Caco-2 (cell line): ENCODE measurements at regions not wholly inside any gene's neighbourhood (a gene's known extent, or its start where the extent isn't known, plus 50 kb on each side); places are given as distances from the start of the nearest gene placed in this dataset.

Experiments
- BruUV-seq: library from RNA; stranded (reverse); fragments of 400-500 nt; replicated peaks from 2 replicates; lab custom pipeline; 2021; lab: Mats Ljungman, UMichigan
- CTCF ChIA-PET: fragments of 300-600 bp; sonication (Branson Sonifier 250); formaldehyde crosslinking; loops from one replicate; lab custom pipeline; 2022; ENCODE audit warnings: antibody characterized with exemption; lab: Charles Lee
- POLR2A ChIA-PET: fragments of 300-600 bp; sonication (Branson Sonifier 250); formaldehyde crosslinking; loops from one replicate; lab custom pipeline; 2022; ENCODE audit warnings: antibody characterized with exemption; lab: Charles Lee
- DNase-seq, 2 experiments: peaks; one replicate each; pipeline versions ENCODE4 v3.0.0 to v3.0.0-alpha.2; 2020 to 2022
- H3K27me3 ChIP-seq: replicated peaks from 2 replicates; pipeline ENCODE4 v1.6.0; 2011; ENCODE audit warnings: low read length; ENCODE audit not compliant: control insufficient read depth, insufficient read depth
- H3K36me3 ChIP-seq: 2 replicates; pipeline ENCODE4 v1.5.1; 2011; ENCODE audit warnings: low read length; ENCODE audit not compliant: control insufficient read depth, insufficient read depth
- H3K4me1 ChIP-seq: fragments of 250-450 bp; sonication (Bioruptor Pico); 2 replicates; pipeline ENCODE4 v1.5.1; 2020; ENCODE audit warnings: mild to moderate bottlenecking
- H3K4me3 ChIP-seq: 2 replicates; pipeline ENCODE4 v1.5.1; 2011; ENCODE audit warnings: low read depth, mild to moderate bottlenecking, control low read depth, low read length
- H3K9me3 ChIP-seq: fragments of 250-450 bp; sonication (Bioruptor Pico); 2 replicates; pipeline ENCODE4 v1.5.1; 2020; ENCODE audit warnings: mild to moderate bottlenecking, moderate library complexity
- H3K27ac Mint-ChIP-seq: one replicate; pipeline ENCODE4 v1.8.0; 2022; ENCODE audit warnings: mixed read lengths; ENCODE audit not compliant: unreplicated experiment
- H3K27me3 Mint-ChIP-seq: one replicate; pipeline ENCODE4 v1.8.0; 2022; ENCODE audit warnings: mixed read lengths; ENCODE audit not compliant: insufficient read depth, unreplicated experiment
- H3K36me3 Mint-ChIP-seq: one replicate; pipeline ENCODE4 v1.8.0; 2022; ENCODE audit warnings: mild to moderate bottlenecking, mixed read lengths; ENCODE audit not compliant: insufficient read depth, unreplicated experiment
- H3K4me1 Mint-ChIP-seq: one replicate; pipeline ENCODE4 v1.8.0; 2022; ENCODE audit warnings: low read depth, mixed read lengths; ENCODE audit not compliant: unreplicated experiment
- H3K4me3 Mint-ChIP-seq: one replicate; pipeline ENCODE4 v1.8.0; 2022; ENCODE audit warnings: mild to moderate bottlenecking, moderate library complexity, mixed read lengths; ENCODE audit not compliant: unreplicated experiment
- H3K9me3 Mint-ChIP-seq: one replicate; pipeline ENCODE4 v1.8.0; 2022; ENCODE audit warnings: mixed read lengths; ENCODE audit not compliant: unreplicated experiment
- intact Hi-C: fragments of 100-400 bp; cut with micrococcal nuclease; formaldehyde crosslinking; loops from one replicate; pipeline ENCODE4 v1.10.0; 2022; ENCODE audit not compliant: unreplicated experiment
- TF ChIP-seq, protein P1 (sequence below), 2 experiments: fragments of 200-600 bp in 1 of 2; IDR thresholded peaks; 1 replicate in 1 of 2; 2 replicates in 1 of 2; pipeline versions ENCODE4 v1.5.1 to v1.8.0; 2011 to 2022; ENCODE audit warnings: antibody characterized with exemption in 1 of 2, control low read depth in 1 of 2, inconsistent platforms in 1 of 2, low read depth in 1 of 2, low read length in 1 of 2, mild to moderate bottlenecking in 1 of 2, moderate library complexity in 1 of 2; ENCODE audit not compliant: insufficient read depth in 1 of 2, severe bottlenecking in 1 of 2, unreplicated experiment in 1 of 2

DNA sequence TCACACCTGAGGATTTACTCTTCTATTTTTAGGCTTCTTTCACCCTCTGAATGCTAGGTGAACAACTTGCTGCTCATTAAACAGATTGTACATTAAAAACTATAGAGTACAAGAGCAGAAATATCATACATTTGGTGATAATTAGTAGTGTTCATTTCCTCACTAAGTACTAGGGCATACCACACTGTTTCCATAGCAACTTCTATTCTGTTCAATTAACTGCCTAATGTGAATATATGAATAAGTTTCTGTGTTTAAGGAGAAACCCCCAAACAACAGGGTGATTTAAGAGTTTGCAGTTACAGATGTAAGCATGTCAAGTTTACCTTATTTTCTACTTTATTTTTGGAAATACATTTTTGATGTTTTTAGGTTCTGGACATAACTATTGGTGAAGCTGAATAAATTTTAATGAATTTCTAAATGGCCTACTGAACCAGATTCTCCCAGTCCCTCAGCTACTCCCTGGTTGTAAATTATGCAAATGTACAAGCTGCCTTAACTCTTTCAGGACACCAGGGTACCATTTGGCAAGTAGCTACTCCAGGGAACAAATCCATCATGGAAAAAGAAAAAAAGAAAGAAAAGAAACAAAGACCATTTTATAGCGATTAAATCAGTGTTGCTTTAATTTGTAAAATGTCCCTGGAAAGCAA, 199.8 kb upstream of the NAV3 start:
- Mint-ChIP-seq H3K27ac (no peak overlapping the region), H3K27me3 (no peaks in the 10 kb centered on the region), H3K9me3 (no peaks in the 10 kb centered on the region), H3K36me3 (no peaks in the 10 kb centered on the region), H3K4me1 (no peaks in the 10 kb centered on the region), H3K4me3 (no peak overlapping the region)
- H3K9me3 ChIP-seq = no peaks in the 10 kb centered on the region
- H3K4me3 ChIP-seq = no peak overlapping the region
- TF ChIP-seq, protein P1, sequence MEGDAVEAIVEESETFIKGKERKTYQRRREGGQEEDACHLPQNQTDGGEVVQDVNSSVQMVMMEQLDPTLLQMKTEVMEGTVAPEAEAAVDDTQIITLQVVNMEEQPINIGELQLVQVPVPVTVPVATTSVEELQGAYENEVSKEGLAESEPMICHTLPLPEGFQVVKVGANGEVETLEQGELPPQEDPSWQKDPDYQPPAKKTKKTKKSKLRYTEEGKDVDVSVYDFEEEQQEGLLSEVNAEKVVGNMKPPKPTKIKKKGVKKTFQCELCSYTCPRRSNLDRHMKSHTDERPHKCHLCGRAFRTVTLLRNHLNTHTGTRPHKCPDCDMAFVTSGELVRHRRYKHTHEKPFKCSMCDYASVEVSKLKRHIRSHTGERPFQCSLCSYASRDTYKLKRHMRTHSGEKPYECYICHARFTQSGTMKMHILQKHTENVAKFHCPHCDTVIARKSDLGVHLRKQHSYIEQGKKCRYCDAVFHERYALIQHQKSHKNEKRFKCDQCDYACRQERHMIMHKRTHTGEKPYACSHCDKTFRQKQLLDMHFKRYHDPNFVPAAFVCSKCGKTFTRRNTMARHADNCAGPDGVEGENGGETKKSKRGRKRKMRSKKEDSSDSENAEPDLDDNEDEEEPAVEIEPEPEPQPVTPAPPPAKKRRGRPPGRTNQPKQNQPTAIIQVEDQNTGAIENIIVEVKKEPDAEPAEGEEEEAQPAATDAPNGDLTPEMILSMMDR (IDR thresholded peaks at IDR 0.05; ENCODE audit: insufficient read depth in 1 of 2, low read depth in 1 of 2, low read length in 1 of 2, severe bottlenecking in 1 of 2, unreplicated experiment in 1 of 2) = no peak
- H3K27me3 ChIP-seq = no peaks in the 10 kb centered on the region
- ChIA-PET CTCF (no interaction called here), POLR2A (no interaction called here)
- intact Hi-C loops = no loop called here
- no peaks in the 10 kb centered on the region for H3K36me3 ChIP-seq
- no peaks in the 10 kb centered on the region for H3K4me1 ChIP-seq
- no peak for DNase-seq
- no TSS peak for BruUV-seq

DNA sequence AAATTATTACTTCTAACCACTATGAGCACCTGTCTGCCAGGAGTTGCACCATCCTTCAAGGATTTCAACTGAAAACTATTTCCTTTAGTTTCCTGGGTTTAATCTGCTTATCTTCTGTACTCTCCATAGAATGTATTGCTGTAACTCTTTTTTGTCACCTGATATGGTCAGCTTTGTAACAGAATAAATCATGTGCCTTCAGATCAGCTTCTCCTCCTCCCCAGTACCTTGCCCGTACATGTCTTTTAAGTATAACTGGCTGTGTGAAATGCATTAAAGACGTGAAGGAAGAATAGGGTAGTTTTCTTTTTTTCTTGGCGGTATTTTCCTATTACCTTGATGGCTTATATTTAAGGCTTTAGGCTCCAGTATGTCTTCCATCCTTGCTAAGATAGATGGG, 200.3 kb upstream of the NAV3 start:
- TF ChIP-seq, protein P1 (IDR thresholded peaks at IDR 0.05; ENCODE audit: insufficient read depth in 1 of 2, low read depth in 1 of 2, low read length in 1 of 2, severe bottlenecking in 1 of 2, unreplicated experiment in 1 of 2) = no peak
- no peaks in the 10 kb centered on the region for H3K27me3 ChIP-seq
- CTCF ChIA-PET = no interaction called here

DNA sequence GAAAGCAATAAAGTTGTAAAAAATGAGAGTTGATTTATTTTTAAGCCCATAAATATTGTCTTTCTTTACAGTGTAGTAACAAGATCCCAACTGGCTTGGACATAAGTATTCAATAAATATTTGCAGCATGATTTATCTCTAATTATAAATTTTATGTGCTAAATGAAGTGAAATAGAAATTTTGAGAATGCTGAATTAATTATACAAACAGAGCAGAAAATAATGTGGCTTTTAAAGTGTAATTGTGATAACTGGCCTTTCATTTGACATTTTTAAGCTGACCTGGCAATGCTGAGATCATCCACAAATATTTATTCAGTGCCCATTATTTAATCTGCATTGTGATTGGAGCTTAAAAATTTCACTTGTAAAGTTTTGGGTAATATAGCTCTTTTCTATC, 201.6 kb upstream of the NAV3 start:
- BruUV-seq = no TSS peak
- no peak overlapping the region for H3K27ac Mint-ChIP-seq
- H3K36me3 Mint-ChIP-seq = no peaks in the 10 kb centered on the region
- H3K4me1 ChIP-seq = no peaks in the 10 kb centered on the region
- ChIA-PET POLR2A (no interaction called here), CTCF (no interaction called here)
- H3K4me3 ChIP-seq = no peak overlapping the region
- TF ChIP-seq, protein P1 (IDR thresholded peaks at IDR 0.05; ENCODE audit: insufficient read depth in 1 of 2, low read depth in 1 of 2, low read length in 1 of 2, severe bottlenecking in 1 of 2, unreplicated experiment in 1 of 2) = no peak
- H3K4me1 Mint-ChIP-seq = no peaks in the 10 kb centered on the region
- no peaks in the 10 kb centered on the region for H3K36me3 ChIP-seq
- no peaks in the 10 kb centered on the region for H3K9me3 Mint-ChIP-seq
- H3K9me3 ChIP-seq = no peaks in the 10 kb centered on the region
- intact Hi-C loops = no loop called here
- no peak overlapping the region for H3K4me3 Mint-ChIP-seq
- no peaks in the 10 kb centered on the region for H3K27me3 ChIP-seq
- H3K27me3 Mint-ChIP-seq = no peaks in the 10 kb centered on the region
- DNase-seq = no peak

More for the DNA sequence above, 200.3 kb upstream of the NAV3 start:
- Mint-ChIP-seq H3K4me1 (no peaks in the 10 kb centered on the region), H3K4me3 (no peak overlapping the region), H3K27ac (no peak overlapping the region), H3K27me3 (no peaks in the 10 kb centered on the region), H3K36me3 (no peaks in the 10 kb centered on the region), H3K9me3 (no peaks in the 10 kb centered on the region)
- Histone ChIP-seq H3K4me1 (no peaks in the 10 kb centered on the region), H3K9me3 (no peaks in the 10 kb centered on the region), H3K4me3 (no peak overlapping the region), H3K36me3 (no peaks in the 10 kb centered on the region)
- intact Hi-C loops = no loop called here
- no peak for DNase-seq
- POLR2A ChIA-PET = no interaction called here
- BruUV-seq = no TSS peak
